Testis (tissue), 2 donors: ENCODE measurements at regions not wholly inside any gene's neighbourhood (a gene's known extent, or its start where the extent isn't known, plus 50 kb on each side); places are given as distances from the start of the nearest gene placed in this dataset.

Source experiments
- DNase-seq: peaks from one replicate; pipeline ENCODE4 v3.0.0-alpha.2; 2019
- H3K27ac ChIP-seq, 2 donors: fragments of 200-600 bp; sonication (generic); one replicate each; pipeline ENCODE4 v1.5.1; 2019
- H3K27me3 ChIP-seq: fragments of 200-600 bp; sonication (generic); one replicate; pipeline ENCODE4 v1.5.1; 2019
- H3K36me3 ChIP-seq: fragments of 200-600 bp; sonication (generic); one replicate; pipeline ENCODE4 v1.5.1; 2017; ENCODE audit warnings: low read depth; ENCODE audit errors: missing control alignments
- H3K4me1 ChIP-seq: fragments of 200-600 bp; sonication (generic); one replicate; pipeline ENCODE4 v1.5.1; 2019
- H3K4me3 ChIP-seq, 2 donors: fragments of 200-600 bp; sonication (generic); one replicate each; pipeline ENCODE4 v1.5.1; 2017 to 2019
- H3K9me3 ChIP-seq: fragments of 200-600 bp; sonication (generic); one replicate; pipeline ENCODE4 v1.5.1; 2017
- POLR2A ChIP-seq: fragments of 450-650 bp; IDR thresholded peaks from one replicate; pipeline ENCODE4 v1.6.1; 2017; ENCODE audit warnings: antibody characterized with exemption, mild to moderate bottlenecking, moderate library complexity
- WGBS, 2 donors: methylation state at CpG; one replicate each; pipeline ENCODE4 v1.1.5; 2018; 5-methylcytosine and 5-hydroxymethylcytosine counted together
- intact Hi-C: fragments of 100-400 bp; cut with DNase I; formaldehyde crosslinking; loops from one replicate; pipeline ENCODE4 v1.15.1; 2023; ENCODE audit warnings: low total_unique reads
- TF ChIP-seq, protein P1 (sequence below), 3 experiments: fragments of 450-650 bp in 2 of 3; fragments of 200-600 bp in 1 of 3; sonication (generic) in 1 of 3; IDR thresholded peaks; one replicate each; pipeline ENCODE4 v1.5.1; 2016 to 2019; ENCODE audit warnings: antibody characterized with exemption in 3 of 3, mild to moderate bottlenecking in 2 of 3, moderate library complexity in 1 of 3

DNA sequence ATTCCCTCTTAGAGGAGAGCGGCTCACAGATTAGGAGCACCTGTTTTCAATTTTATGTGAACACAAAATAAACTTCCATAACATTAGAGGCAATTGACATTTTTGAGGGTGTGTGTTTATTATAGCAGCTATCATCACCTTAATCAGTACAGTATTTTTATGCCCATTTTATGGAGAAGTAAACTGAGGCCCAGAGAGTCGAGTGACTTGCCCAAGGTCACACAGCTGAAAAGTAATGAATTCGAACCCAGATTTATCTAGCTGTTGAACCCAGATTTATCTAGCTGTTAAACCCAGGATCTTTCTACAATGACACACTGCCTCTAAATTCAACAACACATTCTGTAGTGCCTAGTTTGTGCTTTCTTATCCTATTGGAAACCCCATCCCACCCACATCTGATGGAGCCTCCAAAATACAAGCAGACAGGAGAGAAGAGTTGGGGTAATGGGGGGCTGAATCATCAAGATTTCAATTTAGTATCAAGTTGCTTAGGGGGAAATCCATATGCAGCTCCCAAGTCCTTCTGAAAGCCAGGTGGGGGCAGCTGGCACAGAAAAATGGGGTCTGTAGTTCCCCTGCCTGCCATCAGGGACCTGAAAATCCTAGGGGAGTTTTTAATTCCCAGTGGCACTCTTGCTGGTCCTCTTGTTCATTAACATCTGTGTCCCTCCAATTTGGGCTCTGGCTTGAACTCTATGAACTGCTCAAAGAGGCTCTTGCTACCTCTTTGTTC lies 50.4 kb upstream of the TRA2B start:
- H3K36me3 ChIP-seq: no peaks in the 10 kb centered on the region
- no peak overlapping the region for H3K27ac ChIP-seq
- TF ChIP-seq POLR2A: no peak
- TF ChIP-seq, protein P1, sequence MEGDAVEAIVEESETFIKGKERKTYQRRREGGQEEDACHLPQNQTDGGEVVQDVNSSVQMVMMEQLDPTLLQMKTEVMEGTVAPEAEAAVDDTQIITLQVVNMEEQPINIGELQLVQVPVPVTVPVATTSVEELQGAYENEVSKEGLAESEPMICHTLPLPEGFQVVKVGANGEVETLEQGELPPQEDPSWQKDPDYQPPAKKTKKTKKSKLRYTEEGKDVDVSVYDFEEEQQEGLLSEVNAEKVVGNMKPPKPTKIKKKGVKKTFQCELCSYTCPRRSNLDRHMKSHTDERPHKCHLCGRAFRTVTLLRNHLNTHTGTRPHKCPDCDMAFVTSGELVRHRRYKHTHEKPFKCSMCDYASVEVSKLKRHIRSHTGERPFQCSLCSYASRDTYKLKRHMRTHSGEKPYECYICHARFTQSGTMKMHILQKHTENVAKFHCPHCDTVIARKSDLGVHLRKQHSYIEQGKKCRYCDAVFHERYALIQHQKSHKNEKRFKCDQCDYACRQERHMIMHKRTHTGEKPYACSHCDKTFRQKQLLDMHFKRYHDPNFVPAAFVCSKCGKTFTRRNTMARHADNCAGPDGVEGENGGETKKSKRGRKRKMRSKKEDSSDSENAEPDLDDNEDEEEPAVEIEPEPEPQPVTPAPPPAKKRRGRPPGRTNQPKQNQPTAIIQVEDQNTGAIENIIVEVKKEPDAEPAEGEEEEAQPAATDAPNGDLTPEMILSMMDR (IDR thresholded peaks at IDR 0.05): no peak
- DNase-seq: no peak
- no peak overlapping the region for H3K4me3 ChIP-seq
- H3K9me3 ChIP-seq: no peaks in the 10 kb centered on the region
- no peaks in the 10 kb centered on the region for H3K27me3 ChIP-seq
- 84 to 94% methylated on average over 3 of the region's 3 CpGs for WGBS, 2 donors
- intact Hi-C loops: loop anchor here (10.0 kb wide), 2 partner anchors 257 to 547 kb away; no protein-coding TSS in a partner anchor
- peaks cover 5% of the 10 kb centered on the region for H3K4me1 ChIP-seq
